Loucy (cell line): ENCODE measurements at regions not wholly inside any gene's neighbourhood (a gene's known extent, or its start where the extent isn't known, plus 50 kb on each side); places are given as distances from the start of the nearest gene placed in this dataset.

Experiments
- H2AFZ ChIP-seq: fragments of 200-600 bp; sonication (generic); 2 replicates; pipeline ENCODE4 v1.6.0; 2016; ENCODE audit warnings: antibody characterized with exemption, mild to moderate bottlenecking, low read length, moderate library complexity
- H3F3A ChIP-seq: fragments of 200-600 bp; 2 replicates; pipeline ENCODE4 v1.6.0; 2016; ENCODE audit warnings: antibody characterized with exemption, low read depth, mild to moderate bottlenecking
- H3K27me3 ChIP-seq: fragments of 200-600 bp; sonication (generic); 2 replicates; pipeline ENCODE4 v1.6.1; 2014; ENCODE audit warnings: low read length, mild to moderate bottlenecking; ENCODE audit not compliant: insufficient read depth, poor library complexity, severe bottlenecking
- H3K36me3 ChIP-seq: fragments of 200-600 bp; sonication (generic); 2 replicates; pipeline ENCODE4 v1.6.1; 2016; ENCODE audit warnings: low read length; ENCODE audit not compliant: insufficient read depth
- H3K4me1 ChIP-seq: fragments of 200-600 bp; sonication (generic); 2 replicates; pipeline ENCODE4 v1.5.1; 2014; ENCODE audit warnings: low read length, mild to moderate bottlenecking; ENCODE audit not compliant: insufficient read depth, poor library complexity, severe bottlenecking
- H3K4me2 ChIP-seq: fragments of 200-600 bp; sonication (generic); 2 replicates; pipeline ENCODE4 v1.6.0; 2014; ENCODE audit warnings: antibody characterized with exemption, low read length, low read depth, mild to moderate bottlenecking; ENCODE audit not compliant: poor library complexity, severe bottlenecking
- H3K4me3 ChIP-seq: fragments of 200-600 bp; sonication (generic); 2 replicates; pipeline ENCODE4 v1.5.1; 2014; ENCODE audit warnings: low read length, mild to moderate bottlenecking, mixed read lengths; ENCODE audit not compliant: poor library complexity, severe bottlenecking
- H3K79me2 ChIP-seq: fragments of 200-600 bp; sonication (generic); 2 replicates; pipeline ENCODE4 v1.6.1; 2014; ENCODE audit warnings: low read length; ENCODE audit not compliant: insufficient read depth
- H3K9ac ChIP-seq: fragments of 200-600 bp; sonication (generic); 2 replicates; pipeline ENCODE4 v1.6.0; 2014; ENCODE audit warnings: mild to moderate bottlenecking, low read depth, low read length, moderate library complexity; ENCODE audit not compliant: poor library complexity, severe bottlenecking
- H3K9me2 ChIP-seq: fragments of 200-600 bp; sonication (generic); replicated peaks from 2 replicates; pipeline ENCODE4 v1.6.1; 2016; ENCODE audit warnings: low read depth, low read length, mixed read lengths
- H3K9me3 ChIP-seq: fragments of 200-600 bp; sonication (generic); 2 replicates; pipeline ENCODE4 v1.6.1; 2014; ENCODE audit warnings: mild to moderate bottlenecking, antibody characterized with exemption, low read length, low read depth; ENCODE audit not compliant: insufficient read depth
- H4K20me1 ChIP-seq: fragments of 200-600 bp; sonication (generic); 2 replicates; pipeline ENCODE4 v1.6.0; 2014; ENCODE audit warnings: antibody characterized with exemption, low read length, mild to moderate bottlenecking; ENCODE audit not compliant: insufficient read depth, poor library complexity, severe bottlenecking
- EZH2phosphoT487 ChIP-seq: fragments of 200-600 bp; IDR thresholded peaks from 2 replicates; pipeline ENCODE4 v1.6.1; 2018; ENCODE audit warnings: antibody characterized with exemption, mild to moderate bottlenecking, moderate library complexity, borderline replicate concordance
- TF ChIP-seq, protein P1 (sequence below): fragments of 200-600 bp; sonication (generic); conservative IDR thresholded peaks from 2 replicates; pipeline ENCODE4 v1.5.1; 2014; ENCODE audit warnings: mild to moderate bottlenecking, antibody characterized with exemption, low read length

DNA sequence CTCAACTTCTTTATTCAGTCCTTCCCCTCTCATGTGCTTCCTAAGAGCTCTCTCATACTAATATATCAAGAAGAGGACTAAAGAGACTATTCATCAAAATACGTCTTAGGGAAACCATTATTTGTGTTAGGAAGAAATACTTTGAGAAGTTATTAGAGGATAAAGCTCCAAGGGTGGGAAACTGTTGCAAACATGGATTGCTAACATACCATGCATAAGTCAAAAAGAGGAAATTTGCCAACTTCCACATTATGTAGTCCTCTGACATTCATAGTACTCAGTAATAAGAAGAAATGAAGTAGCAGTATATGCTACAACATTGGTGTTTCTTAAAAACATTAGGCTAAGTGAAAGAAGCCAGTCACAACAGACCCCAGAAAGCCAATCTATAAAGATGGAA lies 128.8 kb upstream of the CLEC14A start:
- no peaks in the 10 kb centered on the region for H3K9me3 ChIP-seq
- no peaks in the 10 kb centered on the region for H3K27me3 ChIP-seq
- no peak overlapping the region for H3K4me2 ChIP-seq
- no peaks in the 10 kb centered on the region for H3K79me2 ChIP-seq
- no peaks in the 10 kb centered on the region for H3K9me2 ChIP-seq
- TF ChIP-seq, protein P1, sequence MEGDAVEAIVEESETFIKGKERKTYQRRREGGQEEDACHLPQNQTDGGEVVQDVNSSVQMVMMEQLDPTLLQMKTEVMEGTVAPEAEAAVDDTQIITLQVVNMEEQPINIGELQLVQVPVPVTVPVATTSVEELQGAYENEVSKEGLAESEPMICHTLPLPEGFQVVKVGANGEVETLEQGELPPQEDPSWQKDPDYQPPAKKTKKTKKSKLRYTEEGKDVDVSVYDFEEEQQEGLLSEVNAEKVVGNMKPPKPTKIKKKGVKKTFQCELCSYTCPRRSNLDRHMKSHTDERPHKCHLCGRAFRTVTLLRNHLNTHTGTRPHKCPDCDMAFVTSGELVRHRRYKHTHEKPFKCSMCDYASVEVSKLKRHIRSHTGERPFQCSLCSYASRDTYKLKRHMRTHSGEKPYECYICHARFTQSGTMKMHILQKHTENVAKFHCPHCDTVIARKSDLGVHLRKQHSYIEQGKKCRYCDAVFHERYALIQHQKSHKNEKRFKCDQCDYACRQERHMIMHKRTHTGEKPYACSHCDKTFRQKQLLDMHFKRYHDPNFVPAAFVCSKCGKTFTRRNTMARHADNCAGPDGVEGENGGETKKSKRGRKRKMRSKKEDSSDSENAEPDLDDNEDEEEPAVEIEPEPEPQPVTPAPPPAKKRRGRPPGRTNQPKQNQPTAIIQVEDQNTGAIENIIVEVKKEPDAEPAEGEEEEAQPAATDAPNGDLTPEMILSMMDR = no peak
- no peak for TF ChIP-seq EZH2phosphoT487
- H2AFZ ChIP-seq = no peak overlapping the region
- H3K36me3 ChIP-seq = no peaks in the 10 kb centered on the region
- H4K20me1 ChIP-seq = no peaks in the 10 kb centered on the region
- H3K4me3 ChIP-seq = no peak overlapping the region
- H3K4me1 ChIP-seq = no peaks in the 10 kb centered on the region
- no peak overlapping the region for H3K9ac ChIP-seq
- no peaks in the 10 kb centered on the region for H3F3A ChIP-seq

DNA sequence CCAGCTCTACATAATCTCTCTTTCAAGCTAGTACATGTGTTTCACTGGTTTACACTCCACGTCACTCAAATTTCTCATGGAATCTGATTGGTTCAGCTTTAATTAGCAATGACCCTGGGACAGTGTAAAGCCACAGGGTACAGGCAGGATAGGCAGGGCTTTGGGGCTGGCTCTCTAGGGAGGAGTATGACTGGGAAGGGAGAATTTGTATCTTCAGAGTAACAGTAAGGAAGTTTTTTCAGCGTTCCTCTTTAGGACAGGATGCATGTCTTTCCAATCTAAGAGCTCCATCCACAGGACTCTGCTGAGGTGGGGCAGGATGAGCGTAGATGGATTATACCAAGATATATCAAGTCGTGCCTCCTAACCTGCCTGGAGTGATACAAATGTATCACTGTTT lies 112.0 kb upstream of the CLEC14A start:
- Histone ChIP-seq H4K20me1 (no peaks in the 10 kb centered on the region), H3K4me1 (no peaks in the 10 kb centered on the region), H3K9ac (no peak overlapping the region), H2AFZ (no peak overlapping the region), H3K9me3 (no peaks in the 10 kb centered on the region), H3K9me2 (no peaks in the 10 kb centered on the region), H3K27me3 (no peaks in the 10 kb centered on the region), H3K36me3 (no peaks in the 10 kb centered on the region), H3K79me2 (no peaks in the 10 kb centered on the region), H3F3A (no peaks in the 10 kb centered on the region), H3K4me3 (no peak overlapping the region), H3K4me2 (no peak overlapping the region)
- TF ChIP-seq, protein P1 = no peak
- TF ChIP-seq EZH2phosphoT487 = no peak

DNA sequence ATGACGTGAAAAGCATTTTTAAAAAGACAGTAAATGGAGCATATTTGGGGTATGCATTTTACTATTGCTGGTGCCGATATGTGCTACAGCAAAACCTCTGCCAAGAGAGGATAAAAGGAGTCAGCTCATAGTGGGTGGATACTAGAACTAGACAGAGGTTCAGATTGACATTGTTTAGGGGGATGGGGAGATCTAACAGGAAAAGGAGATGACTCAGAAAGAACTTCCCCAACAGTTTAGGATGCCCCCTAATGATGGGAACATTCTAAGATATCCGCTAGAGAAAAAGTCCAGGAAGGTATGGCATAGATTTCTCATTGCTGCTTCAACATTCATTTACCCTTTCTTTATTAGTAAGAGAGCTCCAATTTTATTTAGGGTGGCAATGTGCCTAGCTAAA lies 110.5 kb upstream of the CLEC14A start:
- TF ChIP-seq EZH2phosphoT487 = no peak
- TF ChIP-seq, protein P1 = no peak
- Histone ChIP-seq H3F3A (no peaks in the 10 kb centered on the region), H3K9me2 (no peaks in the 10 kb centered on the region), H3K79me2 (no peaks in the 10 kb centered on the region), H3K9me3 (no peaks in the 10 kb centered on the region), H3K36me3 (no peaks in the 10 kb centered on the region), H3K9ac (no peak overlapping the region), H3K4me3 (no peak overlapping the region), H2AFZ (no peak overlapping the region), H3K4me1 (no peaks in the 10 kb centered on the region), H3K4me2 (no peak overlapping the region), H3K27me3 (no peaks in the 10 kb centered on the region), H4K20me1 (no peaks in the 10 kb centered on the region)
